GM12865 (cell line): ENCODE measurements at regions not wholly inside any gene's neighbourhood (a gene's known extent, or its start where the extent isn't known, plus 50 kb on each side); places are given as distances from the start of the nearest gene placed in this dataset.

ENCODE experiments used
- DNase-seq: peaks from one replicate; pipeline ENCODE4 v3.0.0; 2010; ENCODE audit warnings: low read depth
- H3K4me3 ChIP-seq: 2 replicates; pipeline ENCODE4 v1.5.1; 2011; ENCODE audit warnings: mild to moderate bottlenecking, low read depth, low read length, control low read depth
- TF ChIP-seq, protein P1 (sequence below): IDR thresholded peaks from 2 replicates; pipeline ENCODE4 v1.5.1; 2011; ENCODE audit warnings: low read length, control low read depth, low read depth, inconsistent platforms; ENCODE audit not compliant: insufficient read depth; ENCODE audit errors: missing control alignments

DNA sequence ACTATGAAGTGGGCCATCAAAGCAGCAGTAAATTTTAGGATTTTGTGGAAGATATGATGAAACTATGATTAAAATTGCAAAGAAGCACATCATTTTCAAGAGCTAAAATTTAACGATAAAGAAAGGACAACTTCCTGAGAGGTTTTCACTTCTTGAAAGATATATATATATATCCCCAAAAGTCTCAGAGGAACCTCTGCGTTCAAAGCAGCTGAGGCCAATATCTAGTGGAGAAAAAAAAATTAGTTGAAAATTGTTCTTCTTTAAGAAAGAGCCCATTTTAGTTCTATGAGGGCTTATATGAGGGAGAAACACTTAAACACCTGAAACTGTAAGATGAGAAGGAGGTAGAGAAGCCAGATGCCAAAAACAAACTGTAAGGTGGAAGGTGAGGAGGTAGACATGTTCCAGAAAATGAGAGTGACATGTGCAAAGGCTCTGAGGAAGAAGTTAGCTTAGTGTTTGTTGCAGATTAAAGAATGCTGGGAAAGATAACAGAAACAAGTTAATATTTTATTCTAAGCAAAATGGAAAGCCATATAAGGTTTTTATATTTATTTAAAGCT is 72.9 kb upstream of the VRK2 start:
- DNase-seq = no peak
- TF ChIP-seq, protein P1, sequence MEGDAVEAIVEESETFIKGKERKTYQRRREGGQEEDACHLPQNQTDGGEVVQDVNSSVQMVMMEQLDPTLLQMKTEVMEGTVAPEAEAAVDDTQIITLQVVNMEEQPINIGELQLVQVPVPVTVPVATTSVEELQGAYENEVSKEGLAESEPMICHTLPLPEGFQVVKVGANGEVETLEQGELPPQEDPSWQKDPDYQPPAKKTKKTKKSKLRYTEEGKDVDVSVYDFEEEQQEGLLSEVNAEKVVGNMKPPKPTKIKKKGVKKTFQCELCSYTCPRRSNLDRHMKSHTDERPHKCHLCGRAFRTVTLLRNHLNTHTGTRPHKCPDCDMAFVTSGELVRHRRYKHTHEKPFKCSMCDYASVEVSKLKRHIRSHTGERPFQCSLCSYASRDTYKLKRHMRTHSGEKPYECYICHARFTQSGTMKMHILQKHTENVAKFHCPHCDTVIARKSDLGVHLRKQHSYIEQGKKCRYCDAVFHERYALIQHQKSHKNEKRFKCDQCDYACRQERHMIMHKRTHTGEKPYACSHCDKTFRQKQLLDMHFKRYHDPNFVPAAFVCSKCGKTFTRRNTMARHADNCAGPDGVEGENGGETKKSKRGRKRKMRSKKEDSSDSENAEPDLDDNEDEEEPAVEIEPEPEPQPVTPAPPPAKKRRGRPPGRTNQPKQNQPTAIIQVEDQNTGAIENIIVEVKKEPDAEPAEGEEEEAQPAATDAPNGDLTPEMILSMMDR = no peak
- H3K4me3 ChIP-seq = no peak overlapping the region

DNA sequence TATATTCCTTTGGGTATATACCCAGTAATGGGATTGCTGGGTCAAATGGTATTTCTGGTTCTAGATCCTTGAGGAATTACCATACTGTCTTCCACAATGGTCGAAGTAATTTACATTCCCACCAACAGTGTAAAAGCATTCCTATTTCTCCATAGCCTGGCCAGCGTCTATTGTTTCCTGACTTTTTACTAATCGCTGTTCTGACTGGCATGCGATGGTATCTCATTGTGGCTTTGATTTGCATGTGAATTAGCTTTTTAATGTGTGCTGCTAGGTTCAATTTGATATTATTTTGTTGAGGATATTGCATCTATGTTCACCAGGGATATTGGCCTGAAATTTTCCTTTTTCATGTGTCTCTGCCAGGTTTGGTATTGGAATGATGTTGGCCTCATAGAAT is 67.4 kb upstream of the VRK2 start:
- no peak overlapping the region for H3K4me3 ChIP-seq
- DNase-seq = no peak
- TF ChIP-seq, protein P1 = no peak

DNA sequence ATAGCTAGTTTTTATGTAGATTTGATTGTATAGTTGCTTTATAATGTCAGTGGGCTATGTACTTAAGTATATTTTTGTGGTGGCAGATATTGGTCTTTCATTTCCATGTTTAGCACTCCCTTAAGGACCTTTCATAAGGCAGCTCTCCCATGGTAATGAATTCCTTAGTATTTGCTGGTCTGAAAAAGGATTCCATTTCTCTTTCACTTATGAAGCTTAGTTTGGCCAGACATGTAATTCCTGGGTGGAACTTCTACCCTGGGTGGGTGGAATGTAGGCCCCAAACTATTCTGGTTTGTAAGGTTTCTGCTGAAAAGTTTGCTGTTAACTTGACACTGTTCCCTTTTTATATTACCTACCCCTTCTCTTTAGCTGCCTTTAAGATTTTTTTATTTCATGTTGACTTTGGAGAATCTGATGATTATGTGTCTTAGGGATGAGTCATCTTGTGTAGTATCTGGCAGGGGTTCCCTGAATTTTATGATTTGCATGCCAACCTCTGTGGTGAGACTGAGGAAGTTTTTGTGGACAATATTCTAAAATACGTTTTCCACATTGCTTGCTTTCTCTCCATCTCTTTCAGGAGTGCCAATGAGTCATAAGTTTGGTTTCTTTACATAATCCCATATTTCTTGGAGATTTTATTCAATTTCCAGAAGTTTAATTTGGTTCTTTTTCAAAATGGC is 65.4 kb upstream of the VRK2 start:
- DNase-seq = no peak
- H3K4me3 ChIP-seq = no peak overlapping the region

DNA sequence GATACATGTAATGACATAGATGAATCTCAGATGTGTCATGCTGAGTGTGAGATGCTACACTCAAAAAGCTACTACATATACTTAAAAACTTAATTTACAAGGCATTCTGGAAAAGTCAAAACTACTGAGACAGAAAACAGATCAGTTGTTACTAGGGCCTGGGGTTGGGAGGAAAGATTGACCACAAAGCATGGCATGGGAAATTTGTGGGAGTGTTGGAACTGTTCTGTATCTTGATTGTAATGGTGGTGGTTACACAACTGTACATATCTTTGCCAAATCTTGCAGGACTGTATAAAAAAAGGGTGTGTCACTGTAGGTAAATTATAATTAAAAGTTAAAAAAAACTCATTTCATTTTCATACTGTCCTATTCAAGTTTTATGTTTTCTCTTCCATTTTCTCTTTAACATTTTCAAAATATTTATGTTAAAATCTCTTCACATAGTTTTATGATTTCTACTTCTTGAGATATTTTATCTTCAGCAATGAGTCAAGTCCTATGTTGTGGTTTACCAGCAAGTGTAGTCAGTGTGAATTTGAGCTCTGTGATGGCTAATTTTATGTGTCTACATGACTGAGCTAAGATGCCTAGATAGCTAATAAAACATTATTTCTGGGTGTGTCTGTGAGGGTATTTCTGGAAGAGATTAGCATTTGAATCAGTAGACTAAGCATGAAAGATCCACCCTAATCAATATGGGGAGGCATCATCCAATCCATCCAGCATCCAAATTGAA is 58.6 kb upstream of the VRK2 start:
- H3K4me3 ChIP-seq = no peak overlapping the region
- DNase-seq = no peak
- TF ChIP-seq, protein P1 = no peak

More for the DNA sequence above, 65.4 kb upstream of the VRK2 start:
- TF ChIP-seq, protein P1 = no peak

DNA sequence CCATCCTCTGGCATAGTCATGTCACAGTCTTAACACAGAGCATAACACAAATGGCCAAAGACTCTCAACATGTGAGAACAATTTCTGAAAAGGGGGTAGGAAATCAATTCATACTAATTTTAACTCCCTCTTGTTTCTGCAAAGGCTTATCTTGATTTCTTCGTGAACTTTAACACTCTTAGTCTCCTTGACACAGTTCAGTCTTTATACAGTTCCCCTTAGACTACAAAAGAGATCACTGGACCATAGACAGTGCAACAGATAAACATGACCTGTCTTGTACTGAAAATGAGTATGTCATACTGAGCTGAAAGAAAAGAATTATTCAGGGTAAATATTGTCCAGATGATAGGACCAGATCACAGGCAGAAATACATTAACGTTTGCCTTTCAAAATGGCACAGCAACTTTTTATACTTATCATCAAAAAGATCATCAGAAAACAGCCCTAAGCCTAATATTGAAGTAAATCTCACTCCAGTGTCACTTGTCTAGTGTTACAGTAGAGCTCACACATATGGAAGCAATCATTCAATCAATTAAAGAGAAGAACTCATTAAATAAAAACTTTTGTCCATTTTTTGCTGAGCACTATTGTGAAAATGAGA is 56.4 kb upstream of the VRK2 start:
- H3K4me3 ChIP-seq = no peak overlapping the region
- DNase-seq = no peak
- TF ChIP-seq, protein P1 = no peak
